Umbilical cord (tissue), 1 donor: ENCODE measurements at regions not wholly inside any gene's neighbourhood (a gene's known extent, or its start where the extent isn't known, plus 50 kb on each side); places are given as distances from the start of the nearest gene placed in this dataset.
"Not testable (repeated sequence)": the region's sequence is repeated elsewhere in the genome, so short reads cannot be mapped to it uniquely, and the experiment has no call there.

Experiments
- DNase-seq: peaks from one replicate; pipeline ENCODE4 v3.0.0-alpha.2; 2015; ENCODE audit warnings: low spot score

- no peak for DNase-seq
These were observed 101.0 kb upstream of the CHD6 start for GRCh38 chr20:41719151-41719550.

- peak; percentile 62 for DNase-seq
These were observed 99.3 kb upstream of the CHD6 start for GRCh38 chr20:41717483-41717882.

- DNase-seq, result no peak
These were observed 98.7 kb upstream of the CHD6 start for GRCh38 chr20:41716911-41717310.

GRCh38 chr20:41716436-41716835 lies 98.3 kb upstream of the CHD6 start:
- DNase-seq, result no peak

- DNase-seq, result no peak
These were observed 97.3 kb upstream of the CHD6 start for GRCh38 chr20:41715526-41715925.

GRCh38 chr20:41714030-41714429 lies 95.9 kb upstream of the CHD6 start:
- DNase-seq, result no peak

GRCh38 chr20:41704896-41705295 lies 86.7 kb upstream of the CHD6 start:
- no peak for DNase-seq

- no peak for DNase-seq
These were observed 84.5 kb upstream of the CHD6 start for GRCh38 chr20:41702647-41703046.

GRCh38 chr20:41701588-41702348 lies 83.6 kb upstream of the CHD6 start:
- DNase-seq, result no peak

GRCh38 chr20:41699673-41700072 lies 81.5 kb upstream of the CHD6 start:
- not testable (repeated sequence) for DNase-seq

- peak; percentile 52 for DNase-seq
These were observed 79.8 kb upstream of the CHD6 start for GRCh38 chr20:41697861-41698559.

- peak; percentile 53 for DNase-seq
These were observed 78.3 kb upstream of the CHD6 start for GRCh38 chr20:41696428-41696827.

- no peak for DNase-seq
These were observed 76.6 kb upstream of the CHD6 start for GRCh38 chr20:41694796-41695195.

GRCh38 chr20:41693136-41693979 lies 75.2 kb upstream of the CHD6 start:
- DNase-seq, result peak; percentile 94

- peak; percentile 84 for DNase-seq
These were observed 74.4 kb upstream of the CHD6 start for GRCh38 chr20:41692479-41693135.

- no peak for DNase-seq
These were observed 73.3 kb upstream of the CHD6 start for GRCh38 chr20:41691443-41691842.

- DNase-seq, result no peak
These were observed 72.5 kb upstream of the CHD6 start for GRCh38 chr20:41690702-41691101.

GRCh38 chr20:41686961-41687360 lies 68.8 kb upstream of the CHD6 start:
- DNase-seq, result no peak

GRCh38 chr20:41685145-41685544 lies 67.0 kb upstream of the CHD6 start:
- not testable (repeated sequence) for DNase-seq

- no peak for DNase-seq
These were observed 60.6 kb upstream of the CHD6 start for GRCh38 chr20:41678799-41679198.

- DNase-seq, result no peak
These were observed 54.1 kb upstream of the CHD6 start for GRCh38 chr20:41672282-41672681.

- DNase-seq, result no peak
These were observed 53.0 kb upstream of the CHD6 start for GRCh38 chr20:41671143-41671542.
